ENCODE measurements at regions not wholly inside any gene's neighbourhood (a gene's known extent, or its start where the extent isn't known, plus 50 kb on each side); places are given as distances from the start of the nearest gene placed in this dataset.

- no peak overlapping the region for H3K27ac Mint-ChIP-seq (ENCODE audit: unreplicated experiment)
Observed at GRCh38 chr7:118995350-118995749, 770.8 kb downstream of the ANKRD7 start.

GRCh38 chr7:119007236-119007635 lies 782.7 kb downstream of the ANKRD7 start:
- no peak for TF ChIP-seq CTCF (IDR thresholded peaks at IDR 0.05; ENCODE audit: insufficient read depth in 1 of 2, low read depth in 1 of 2, low read length in 1 of 2, severe bottlenecking in 1 of 2, unreplicated experiment in 1 of 2)
- ChIA-PET POLR2A (no interaction called here), CTCF (no interaction called here)
- H3K4me1 ChIP-seq = no peaks in the 10 kb centered on the region
- no peaks in the 10 kb centered on the region for H3K36me3 Mint-ChIP-seq (ENCODE audit: insufficient read depth, unreplicated experiment)
- intact Hi-C loops (cut with micrococcal nuclease; ENCODE audit: unreplicated experiment) = no loop called here
- no peak for DNase-seq
- no peaks in the 10 kb centered on the region for H3K9me3 Mint-ChIP-seq (ENCODE audit: unreplicated experiment)
- H3K4me1 Mint-ChIP-seq (ENCODE audit: low read depth, unreplicated experiment) = no peaks in the 10 kb centered on the region
- no peak overlapping the region for H3K4me3 ChIP-seq (ENCODE audit: low read depth, low read length)
- no peak overlapping the region for H3K27ac Mint-ChIP-seq (ENCODE audit: unreplicated experiment)
- no peaks in the 10 kb centered on the region for H3K27me3 Mint-ChIP-seq (ENCODE audit: insufficient read depth, unreplicated experiment)
- H3K9me3 ChIP-seq = no peaks in the 10 kb centered on the region
- no peaks in the 10 kb centered on the region for H3K36me3 ChIP-seq (ENCODE audit: control insufficient read depth, insufficient read depth, low read length)
- H3K27me3 ChIP-seq (replicated peaks; ENCODE audit: control insufficient read depth, insufficient read depth, low read length) = no peaks in the 10 kb centered on the region
- BruUV-seq (replicated peaks) = no TSS peak
- H3K4me3 Mint-ChIP-seq (ENCODE audit: unreplicated experiment) = no peak overlapping the region

More at GRCh38 chr7:118995350-118995749, 770.8 kb downstream of the ANKRD7 start:
- Histone ChIP-seq H3K4me3 (ENCODE audit: low read depth, low read length) (no peak overlapping the region), H3K36me3 (ENCODE audit: control insufficient read depth, insufficient read depth, low read length) (no peaks in the 10 kb centered on the region), H3K4me1 (no peaks in the 10 kb centered on the region), H3K27me3 (replicated peaks; ENCODE audit: control insufficient read depth, insufficient read depth, low read length) (no peaks in the 10 kb centered on the region), H3K9me3 (no peaks in the 10 kb centered on the region)
- no peak overlapping the region for H3K4me3 Mint-ChIP-seq (ENCODE audit: unreplicated experiment)
- DNase-seq = no peak
- no peaks in the 10 kb centered on the region for H3K27me3 Mint-ChIP-seq (ENCODE audit: insufficient read depth, unreplicated experiment)
- no TSS peak for BruUV-seq (replicated peaks)
- intact Hi-C loops (cut with micrococcal nuclease; ENCODE audit: unreplicated experiment) = no loop called here
- no peaks in the 10 kb centered on the region for H3K9me3 Mint-ChIP-seq (ENCODE audit: unreplicated experiment)
- H3K4me1 Mint-ChIP-seq (ENCODE audit: low read depth, unreplicated experiment) = no peaks in the 10 kb centered on the region
- CTCF ChIA-PET = no interaction called here
- H3K36me3 Mint-ChIP-seq (ENCODE audit: insufficient read depth, unreplicated experiment) = no peaks in the 10 kb centered on the region
- POLR2A ChIA-PET = no interaction called here
- no peak for TF ChIP-seq CTCF (IDR thresholded peaks at IDR 0.05; ENCODE audit: insufficient read depth in 1 of 2, low read depth in 1 of 2, low read length in 1 of 2, severe bottlenecking in 1 of 2, unreplicated experiment in 1 of 2)

- H3K9me3 Mint-ChIP-seq (ENCODE audit: unreplicated experiment) = no peaks in the 10 kb centered on the region
- H3K9me3 ChIP-seq = no peaks in the 10 kb centered on the region
- no TSS peak for BruUV-seq (replicated peaks)
- H3K27me3 ChIP-seq (replicated peaks; ENCODE audit: control insufficient read depth, insufficient read depth, low read length) = no peaks in the 10 kb centered on the region
- no peaks in the 10 kb centered on the region for H3K4me1 ChIP-seq
- DNase-seq = no peak
- TF ChIP-seq CTCF (IDR thresholded peaks at IDR 0.05; ENCODE audit: insufficient read depth in 1 of 2, low read depth in 1 of 2, low read length in 1 of 2, severe bottlenecking in 1 of 2, unreplicated experiment in 1 of 2) = no peak
- no peaks in the 10 kb centered on the region for H3K4me1 Mint-ChIP-seq (ENCODE audit: low read depth, unreplicated experiment)
- H3K36me3 Mint-ChIP-seq (ENCODE audit: insufficient read depth, unreplicated experiment) = no peaks in the 10 kb centered on the region
- H3K4me3 Mint-ChIP-seq (ENCODE audit: unreplicated experiment) = no peak overlapping the region
- H3K27ac Mint-ChIP-seq (ENCODE audit: unreplicated experiment) = no peak overlapping the region
- no peaks in the 10 kb centered on the region for H3K27me3 Mint-ChIP-seq (ENCODE audit: insufficient read depth, unreplicated experiment)
- POLR2A ChIA-PET = no interaction called here
- intact Hi-C loops (cut with micrococcal nuclease; ENCODE audit: unreplicated experiment) = no loop called here
- H3K36me3 ChIP-seq (ENCODE audit: control insufficient read depth, insufficient read depth, low read length) = no peaks in the 10 kb centered on the region
- CTCF ChIA-PET = no interaction called here
- H3K4me3 ChIP-seq (ENCODE audit: low read depth, low read length) = no peak overlapping the region
Observed at GRCh38 chr7:119010635-119011034, 786.1 kb downstream of the ANKRD7 start.

Measured in Caco-2 (cell line).